ENCODE measurements at regions not wholly inside any gene's neighbourhood (a gene's known extent, or its start where the extent isn't known, plus 50 kb on each side); places are given as distances from the start of the nearest gene placed in this dataset.
A peak's percentile ranks its signal among the peaks of the same experiment; 100 is the strongest.
"Not testable (repeated sequence)": the region's sequence is repeated elsewhere in the genome, so short reads cannot be mapped to it uniquely, and the experiment has no call there.

GRCh38 chr5:82971034-82971806 lies 106.0 kb downstream of the TMEM167A start:
- H3K9me3 ChIP-seq (ENCODE audit: insufficient read depth in 2 of 2, low read depth in 1 of 2, low read length in 1 of 2), result peaks cover 15 to 18% of the 10 kb centered on the region in 2 experiments
- CTCF ChIA-PET (ENCODE audit: partially characterized antibody), result interaction anchor here (0.9 kb wide), 1 partner anchor 329 kb away, joined by 3 read pairs; no protein-coding TSS in a partner anchor
- not testable (repeated sequence) for H3K4me2 ChIP-seq (ENCODE audit: insufficient read depth in 1 of 2, low read depth in 2 of 2, low read length in 2 of 2); H3K23me2 ChIP-seq (ENCODE audit: low read depth, low read length); H2AFZ ChIP-seq (ENCODE audit: low read length); H2BK15ac ChIP-seq (ENCODE audit: low read length); H4K5ac ChIP-seq (ENCODE audit: insufficient read length, low read depth, low read length); H3K23ac ChIP-seq (ENCODE audit: insufficient read length); DNase-seq (ENCODE audit: low read depth in 1 of 2, low spot score in 2 of 2); H3K27me3 ChIP-seq (replicated peaks in 1 of 4; ENCODE audit: control insufficient read depth in 3 of 4, extremely low read depth in 1 of 4, insufficient read depth in 3 of 4, low read length in 3 of 4); H3K79me1 ChIP-seq (ENCODE audit: low read depth, low read length); H4K91ac ChIP-seq (replicated peaks; ENCODE audit: insufficient read length, low read length); H2BK5ac ChIP-seq (ENCODE audit: low read depth, low read length); H3K27ac ChIP-seq (ENCODE audit: low read depth, low read length); H3K56ac ChIP-seq (replicated peaks; ENCODE audit: insufficient read length, low read depth, low read length); H3K36me3 ChIP-seq (ENCODE audit: control insufficient read depth in 2 of 4, insufficient read depth in 4 of 4, low read length in 3 of 4); H2AK5ac ChIP-seq (ENCODE audit: low read depth, low read length); H2BK20ac ChIP-seq (ENCODE audit: low read length); H4K20me1 ChIP-seq (replicated peaks in 1 of 2; ENCODE audit: control insufficient read depth in 1 of 2, insufficient read depth in 2 of 2, low read length in 2 of 2); H2BK120ac ChIP-seq (replicated peaks; ENCODE audit: low read depth, low read length); H3K4ac ChIP-seq (replicated peaks; ENCODE audit: insufficient read length, low read depth, low read length); H3K4me3 ChIP-seq (ENCODE audit: extremely low read depth in 1 of 4, insufficient read depth in 2 of 4, low read depth in 3 of 4, low read length in 4 of 4); H4K8ac ChIP-seq (ENCODE audit: extremely low read depth, insufficient read depth, low read length); H2BK12ac ChIP-seq (ENCODE audit: low read depth, low read length); FAIRE-seq; H3K14ac ChIP-seq (ENCODE audit: insufficient read length); H3K79me2 ChIP-seq (ENCODE audit: control insufficient read depth in 1 of 2, insufficient read depth in 2 of 2, low read length in 2 of 2); H3K4me1 ChIP-seq (replicated peaks in 1 of 4; ENCODE audit: control insufficient read depth in 3 of 4, insufficient read depth in 4 of 4, low read length in 3 of 4); H3K18ac ChIP-seq (ENCODE audit: extremely low read depth, low read length); H3K9ac ChIP-seq (replicated peaks in 1 of 4; ENCODE audit: extremely low read depth in 1 of 4, low read depth in 3 of 4, low read length in 3 of 4)
- TF ChIP-seq MAFK (IDR thresholded peaks at IDR 0.05; ENCODE audit: low read depth, low read length), result peak; percentile 90
- POLR2A ChIA-PET (ENCODE audit: partially characterized antibody), result interaction anchor here (0.9 kb wide), 1 partner anchor 106 kb away, joined by 3 read pairs; the partner anchor contains the start of gene XRCC4
- WGBS, 2 experiments (ENCODE audit: extremely low coverage in 1 of 2, insufficient coverage in 1 of 2, insufficient read length in 1 of 2, insufficient replicate concordance in 2 of 2, low coverage in 1 of 2, low lambda C conversion rate in 2 of 2, missing lambda C conversion rate in 1 of 2), result 94% methylated on average over 10 of the region's 10 CpGs; no CpG with 5 or more reads in 1 of the 2 experiments

Measured in H1 (cell line).